ENCODE measurements at regions not wholly inside any gene's neighbourhood (a gene's known extent, or its start where the extent isn't known, plus 50 kb on each side); places are given as distances from the start of the nearest gene placed in this dataset.
"Not testable (repeated sequence)": the region's sequence is repeated elsewhere in the genome, so short reads cannot be mapped to it uniquely, and the experiment has no call there.

- no peak for DNase-seq (ENCODE audit: low read depth, low spot score)
- CTCF ChIA-PET: no interaction called here
- no peak overlapping the region for H3K4me3 ChIP-seq (ENCODE audit: low read depth, low read length)
- POLR2A ChIA-PET: no interaction called here
- TF ChIP-seq CTCF (IDR thresholded peaks at IDR 0.05; ENCODE audit: insufficient read depth, low read length, missing control alignments): no peak
Measured at GRCh38 chrX:47776292-47777006, 60.3 kb upstream of the ZNF81 start.

- POLR2A ChIA-PET: no interaction called here
- TF ChIP-seq CTCF (IDR thresholded peaks at IDR 0.05; ENCODE audit: insufficient read depth, low read length, missing control alignments): no peak
Measured at GRCh38 chrX:47772764-47773163, 63.9 kb upstream of the ZNF81 start.

GRCh38 chrX:47771473-47771872 is 65.2 kb upstream of the ZNF81 start:
- DNase-seq (ENCODE audit: low read depth, low spot score): no peak
- TF ChIP-seq CTCF (IDR thresholded peaks at IDR 0.05; ENCODE audit: insufficient read depth, low read length, missing control alignments): no peak
- CTCF ChIA-PET: no interaction called here

More at GRCh38 chrX:47772764-47773163, 63.9 kb upstream of the ZNF81 start:
- no peak overlapping the region for H3K4me3 ChIP-seq (ENCODE audit: low read depth, low read length)
- CTCF ChIA-PET: no interaction called here
- no peak for DNase-seq (ENCODE audit: low read depth, low spot score)

GRCh38 chrX:47762826-47763225 is 73.9 kb upstream of the ZNF81 start:
- DNase-seq (ENCODE audit: low read depth, low spot score); POLR2A ChIA-PET; H3K4me3 ChIP-seq (ENCODE audit: low read depth, low read length); CTCF ChIA-PET: not testable (repeated sequence)

More at GRCh38 chrX:47771473-47771872, 65.2 kb upstream of the ZNF81 start:
- no peak overlapping the region for H3K4me3 ChIP-seq (ENCODE audit: low read depth, low read length)
- POLR2A ChIA-PET: no interaction called here

GRCh38 chrX:47752685-47753084 is 84.0 kb upstream of the ZNF81 start:
- no peak overlapping the region for H3K4me3 ChIP-seq (ENCODE audit: low read depth, low read length)
- TF ChIP-seq CTCF (IDR thresholded peaks at IDR 0.05; ENCODE audit: insufficient read depth, low read length, missing control alignments): no peak
- POLR2A ChIA-PET: no interaction called here
- DNase-seq (ENCODE audit: low read depth, low spot score): no peak
- CTCF ChIA-PET: interaction anchor here (1.0 kb wide), 1 partner anchor 86 kb away, joined by 3 read pairs; no protein-coding TSS in a partner anchor

- no peak overlapping the region for H3K4me3 ChIP-seq (ENCODE audit: low read depth, low read length)
- no peak for DNase-seq (ENCODE audit: low read depth, low spot score)
- CTCF ChIA-PET: interaction anchor here (0.6 to 1.2 kb wide), 3 partner anchors 17 to 211 kb away, joined by 3 to 4 read pairs (median 3); no protein-coding TSS in a partner anchor
- POLR2A ChIA-PET: no interaction called here
- TF ChIP-seq CTCF (IDR thresholded peaks at IDR 0.05; ENCODE audit: insufficient read depth, low read length, missing control alignments): peak; percentile 16
Measured at GRCh38 chrX:47751670-47752069, 85.0 kb upstream of the ZNF81 start.
